Uterus (tissue), 3 donors: ENCODE measurements at regions not wholly inside any gene's neighbourhood (a gene's known extent, or its start where the extent isn't known, plus 50 kb on each side); places are given as distances from the start of the nearest gene placed in this dataset.

ENCODE experiments used
- DNase-seq, 2 donors: peaks; one replicate each; pipeline ENCODE4 v3.0.0-alpha.2; 2019 to 2020
- H3K27ac ChIP-seq, 2 donors: fragments of 200-600 bp; sonication (generic); 1 replicate in 1 of 2; 2 replicates in 1 of 2; pipeline ENCODE4 v1.5.1; 2016 to 2018
- H3K27me3 ChIP-seq, 2 donors: fragments of 200-600 bp; sonication (generic); one replicate each; pipeline ENCODE4 v1.5.1; 2018 to 2019; ENCODE audit warnings: control low read depth in 1 of 2
- H3K36me3 ChIP-seq, 2 donors: fragments of 200-600 bp; sonication (generic); one replicate each; pipeline ENCODE4 v1.5.1; 2019; ENCODE audit warnings: control low read depth in 1 of 2
- H3K4me1 ChIP-seq, 2 donors: fragments of 200-600 bp; sonication (generic); one replicate each; pipeline ENCODE4 v1.5.1; 2018 to 2019; ENCODE audit warnings: control low read depth in 1 of 2
- H3K4me3 ChIP-seq, 2 donors: fragments of 200-600 bp; sonication (generic); 1 replicate in 1 of 2; 2 replicates in 1 of 2; pipeline ENCODE4 v1.5.1; 2018 to 2019; ENCODE audit warnings: mild to moderate bottlenecking in 1 of 2
- H3K9me3 ChIP-seq, 2 donors: fragments of 200-600 bp; sonication (generic); one replicate each; pipeline ENCODE4 v1.5.1; 2019; ENCODE audit warnings: control low read depth in 1 of 2
- POLR2A ChIP-seq, 2 donors: fragments of 450-650 bp; IDR thresholded peaks; one replicate each; pipeline ENCODE4 v1.6.1; 2016; ENCODE audit warnings: antibody characterized with exemption in 2 of 2, mild to moderate bottlenecking in 1 of 2, moderate library complexity in 1 of 2
- intact Hi-C: fragments of 100-400 bp; cut with DNase I; formaldehyde crosslinking; loops from one replicate; pipeline ENCODE4 v1.15.1; 2023; ENCODE audit warnings: low total_unique reads
- TF ChIP-seq, protein P1 (sequence below), 4 experiments: fragments of 200-600 bp in 2 of 4; fragments of 450-650 bp in 2 of 4; sonication (generic) in 2 of 4; IDR thresholded peaks; one replicate each; pipeline ENCODE4 v1.5.1; 2016 to 2019; ENCODE audit warnings: antibody characterized with exemption in 4 of 4, mild to moderate bottlenecking in 2 of 4, moderate library complexity in 1 of 4
- donor health status: DM: yes; HTN: yes; CAD: no.

DNA sequence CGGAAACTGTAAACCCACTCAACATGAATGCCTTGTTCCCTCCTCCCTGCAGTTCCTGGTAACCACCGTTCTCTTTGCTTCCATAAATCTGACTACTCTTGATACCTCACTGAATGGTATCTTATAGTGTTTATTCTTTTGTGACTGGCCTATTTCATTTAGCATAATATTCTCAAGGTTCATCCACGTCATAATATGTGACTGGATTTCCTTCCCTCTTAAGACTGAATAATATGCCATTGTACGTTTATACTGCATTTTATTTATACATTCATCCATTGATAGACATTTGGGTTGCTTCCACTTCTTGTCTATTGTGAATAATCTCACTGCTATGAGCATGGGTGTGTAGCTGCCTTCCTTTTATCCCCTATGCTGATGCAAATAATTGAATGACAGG is 253.3 kb upstream of the SMARCA2 start:
- DNase-seq, result no peak
- Histone ChIP-seq H3K4me1 (no peaks in the 10 kb centered on the region), H3K9me3 (no peaks in the 10 kb centered on the region), H3K36me3 (no peaks in the 10 kb centered on the region), H3K4me3 (no peak overlapping the region), H3K27ac (no peak overlapping the region), H3K27me3 (no peaks in the 10 kb centered on the region)
- intact Hi-C loops, result no loop called here
- no peak for TF ChIP-seq POLR2A (IDR thresholded peaks at IDR 0.05)
- TF ChIP-seq, protein P1, sequence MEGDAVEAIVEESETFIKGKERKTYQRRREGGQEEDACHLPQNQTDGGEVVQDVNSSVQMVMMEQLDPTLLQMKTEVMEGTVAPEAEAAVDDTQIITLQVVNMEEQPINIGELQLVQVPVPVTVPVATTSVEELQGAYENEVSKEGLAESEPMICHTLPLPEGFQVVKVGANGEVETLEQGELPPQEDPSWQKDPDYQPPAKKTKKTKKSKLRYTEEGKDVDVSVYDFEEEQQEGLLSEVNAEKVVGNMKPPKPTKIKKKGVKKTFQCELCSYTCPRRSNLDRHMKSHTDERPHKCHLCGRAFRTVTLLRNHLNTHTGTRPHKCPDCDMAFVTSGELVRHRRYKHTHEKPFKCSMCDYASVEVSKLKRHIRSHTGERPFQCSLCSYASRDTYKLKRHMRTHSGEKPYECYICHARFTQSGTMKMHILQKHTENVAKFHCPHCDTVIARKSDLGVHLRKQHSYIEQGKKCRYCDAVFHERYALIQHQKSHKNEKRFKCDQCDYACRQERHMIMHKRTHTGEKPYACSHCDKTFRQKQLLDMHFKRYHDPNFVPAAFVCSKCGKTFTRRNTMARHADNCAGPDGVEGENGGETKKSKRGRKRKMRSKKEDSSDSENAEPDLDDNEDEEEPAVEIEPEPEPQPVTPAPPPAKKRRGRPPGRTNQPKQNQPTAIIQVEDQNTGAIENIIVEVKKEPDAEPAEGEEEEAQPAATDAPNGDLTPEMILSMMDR (IDR thresholded peaks at IDR 0.05), result no peak

DNA sequence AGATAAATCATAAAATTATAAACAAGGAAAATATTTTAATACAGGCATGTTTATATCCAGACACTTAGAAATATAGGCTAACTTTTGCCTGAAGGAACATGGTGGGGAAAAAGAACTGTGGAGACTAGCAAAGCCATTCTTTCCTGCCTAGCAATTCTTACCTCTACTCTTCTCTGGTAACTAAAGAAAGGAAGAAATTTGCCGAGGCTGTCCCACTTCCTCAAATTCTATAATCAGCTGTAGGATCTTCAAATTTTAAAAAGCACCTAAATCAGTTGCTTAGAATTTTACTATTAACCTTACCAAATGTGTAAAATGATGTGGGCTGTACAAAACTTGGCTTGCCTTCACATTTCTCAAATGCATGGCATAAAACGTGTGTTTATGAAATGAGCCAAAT is 249.1 kb upstream of the SMARCA2 start:
- no peak for DNase-seq
- no peak for TF ChIP-seq POLR2A (IDR thresholded peaks at IDR 0.05)
- TF ChIP-seq, protein P1 (IDR thresholded peaks at IDR 0.05), result no peak
- no peaks in the 10 kb centered on the region for H3K36me3 ChIP-seq
- intact Hi-C loops, result no loop called here
- H3K4me3 ChIP-seq, result no peak overlapping the region
- no peaks in the 10 kb centered on the region for H3K4me1 ChIP-seq
- no peak overlapping the region for H3K27ac ChIP-seq
- H3K27me3 ChIP-seq, result no peaks in the 10 kb centered on the region
- H3K9me3 ChIP-seq, result no peaks in the 10 kb centered on the region

DNA sequence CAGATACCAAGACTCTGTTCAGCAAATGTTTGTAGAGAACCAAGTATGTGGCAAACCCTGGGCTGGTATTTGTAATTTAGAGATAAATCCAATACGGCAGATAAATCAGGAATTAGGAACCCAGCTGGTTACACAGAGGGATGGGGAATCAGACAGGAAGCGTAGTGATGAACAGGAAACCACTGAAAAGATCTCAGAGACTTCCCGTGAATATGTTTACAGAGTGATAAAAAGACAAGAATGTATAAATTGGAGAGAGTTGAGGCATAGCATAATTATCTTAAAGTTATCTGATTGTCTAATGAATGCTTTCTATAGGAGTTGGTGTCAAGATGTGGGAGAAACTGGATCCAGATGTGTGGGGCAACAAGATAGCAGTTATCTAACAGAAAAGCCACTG is 246.6 kb upstream of the SMARCA2 start:
- Histone ChIP-seq H3K4me1 (no peaks in the 10 kb centered on the region), H3K27me3 (no peaks in the 10 kb centered on the region), H3K27ac (no peak overlapping the region), H3K36me3 (no peaks in the 10 kb centered on the region), H3K4me3 (no peak overlapping the region), H3K9me3 (no peaks in the 10 kb centered on the region)
- no peak for DNase-seq
- TF ChIP-seq POLR2A (IDR thresholded peaks at IDR 0.05), result no peak
- TF ChIP-seq, protein P1 (IDR thresholded peaks at IDR 0.05), result no peak
- intact Hi-C loops, result no loop called here

DNA sequence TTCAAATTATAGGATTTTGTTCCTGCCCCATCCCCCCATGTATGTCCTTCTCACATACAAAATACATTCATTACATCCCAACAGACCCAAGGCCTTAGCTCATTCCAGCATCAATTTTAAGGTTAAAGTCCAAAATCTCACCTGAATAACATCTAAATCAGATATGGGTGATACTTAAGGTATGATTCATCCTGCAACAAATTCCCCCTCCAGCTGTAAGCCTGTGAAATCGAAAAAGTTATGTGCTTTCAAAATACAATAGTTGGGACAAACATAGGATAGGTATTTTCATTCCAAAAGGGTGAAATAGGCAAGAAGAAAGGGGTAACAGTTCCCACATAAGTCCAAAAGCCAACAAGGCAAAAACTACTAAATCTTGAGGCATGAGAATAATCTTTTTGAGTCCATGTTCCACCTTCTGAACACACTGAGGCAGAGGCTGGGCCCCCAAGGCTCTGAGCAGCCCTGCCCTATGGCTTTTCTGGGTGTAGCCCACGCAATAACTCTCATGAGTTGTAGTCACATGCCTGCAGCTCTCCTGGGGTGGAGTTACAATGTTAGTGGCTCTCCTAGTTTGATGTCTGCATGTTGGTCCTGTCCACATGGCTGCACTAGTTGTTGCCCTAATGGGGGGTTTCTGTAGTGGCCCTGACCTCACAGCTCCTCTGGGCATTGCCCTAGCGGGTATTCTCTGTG is 243.9 kb upstream of the SMARCA2 start:
- DNase-seq, result no peak
- Histone ChIP-seq H3K4me3 (no peak overlapping the region), H3K36me3 (no peaks in the 10 kb centered on the region), H3K4me1 (no peaks in the 10 kb centered on the region), H3K9me3 (no peaks in the 10 kb centered on the region), H3K27ac (no peak overlapping the region), H3K27me3 (no peaks in the 10 kb centered on the region)
- intact Hi-C loops, result no loop called here
- TF ChIP-seq POLR2A (IDR thresholded peaks at IDR 0.05), result no peak
- TF ChIP-seq, protein P1 (IDR thresholded peaks at IDR 0.05), result no peak

DNA sequence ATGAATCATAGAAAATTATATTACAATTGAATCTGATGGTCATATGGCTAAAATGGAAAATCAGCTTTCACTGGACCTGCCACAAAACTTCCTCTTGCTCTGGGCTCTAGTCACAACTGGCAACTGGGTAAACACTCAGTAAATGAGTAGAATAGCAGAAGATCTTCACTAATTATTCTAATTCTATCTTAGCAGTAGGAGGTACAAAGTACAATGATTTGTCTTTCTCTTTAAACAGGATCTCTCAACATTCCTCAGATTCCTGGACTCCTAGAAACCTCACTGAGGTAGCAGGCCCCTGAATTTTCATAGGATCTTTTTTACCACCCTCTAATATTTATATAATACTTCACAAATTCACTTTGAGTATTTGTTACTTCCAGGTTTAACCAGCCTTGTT is 239.9 kb upstream of the SMARCA2 start:
- no peaks in the 10 kb centered on the region for H3K9me3 ChIP-seq
- no peak overlapping the region for H3K27ac ChIP-seq
- H3K27me3 ChIP-seq, result no peaks in the 10 kb centered on the region
- TF ChIP-seq, protein P1 (IDR thresholded peaks at IDR 0.05), result no peak
- no peak for TF ChIP-seq POLR2A (IDR thresholded peaks at IDR 0.05)
- intact Hi-C loops, result no loop called here
- H3K4me1 ChIP-seq, result no peaks in the 10 kb centered on the region
- no peak for DNase-seq
- no peaks in the 10 kb centered on the region for H3K36me3 ChIP-seq
- H3K4me3 ChIP-seq, result no peak overlapping the region
